Heart right ventricle (tissue), 16 donors: ENCODE measurements at regions not wholly inside any gene's neighbourhood (a gene's known extent, or its start where the extent isn't known, plus 50 kb on each side); places are given as distances from the start of the nearest gene placed in this dataset.

Experiments
- ATAC-seq, 8 donors: fragments of 200-7000 bp; cut with Tn5 transposase; one replicate each; pipeline ENCODE4 v1.9.1; 2020; ENCODE audit warnings: mild to moderate bottlenecking in 8 of 8, moderate library complexity in 8 of 8, moderate number of reproducible peaks in 1 of 8
- DNase-seq, 2 donors: peaks; one replicate each; pipeline ENCODE4 v3.0.0-alpha.2; 2020
- H3K27ac ChIP-seq, 10 donors: fragments of 200-600 bp; sonication (generic) in 2 of 10; one replicate each; pipeline versions ENCODE4 v1.5.0 to v1.8.0; 2020 to 2022; ENCODE audit warnings: mild to moderate bottlenecking in 3 of 10
- H3K27me3 ChIP-seq, 7 donors: fragments of 200-600 bp; one replicate each; pipeline ENCODE4 v1.8.0; 2021 to 2022; ENCODE audit warnings: mild to moderate bottlenecking in 2 of 7
- H3K36me3 ChIP-seq, 9 donors: fragments of 200-600 bp; sonication (generic) in 1 of 9; one replicate each; pipeline versions ENCODE4 v1.5.0 to v1.8.0; 2020 to 2022; ENCODE audit warnings: mild to moderate bottlenecking in 2 of 9
- H3K4me1 ChIP-seq, 9 donors: fragments of 200-600 bp; sonication (generic) in 1 of 9; one replicate each; pipeline versions ENCODE4 v1.5.0 to v1.8.0; 2020 to 2022; ENCODE audit warnings: mild to moderate bottlenecking in 4 of 9
- H3K4me3 ChIP-seq, 10 donors: fragments of 200-600 bp; sonication (generic) in 2 of 10; one replicate each; pipeline versions ENCODE4 v1.5.0 to v1.8.0; 2020 to 2022; ENCODE audit warnings: mild to moderate bottlenecking in 7 of 10, moderate library complexity in 2 of 10
- H3K9me3 ChIP-seq, 11 donors: fragments of 200-600 bp in 10 of 11; sonication (generic) in 2 of 11; one replicate each; pipeline versions ENCODE4 v1.5.0 to v1.8.0; 2013 to 2022; ENCODE audit warnings: mild to moderate bottlenecking in 2 of 11, control low read depth in 1 of 11, moderate library complexity in 1 of 11
- CTCF ChIP-seq, 9 donors: fragments of 200-600 bp; sonication (generic) in 2 of 9; IDR thresholded peaks; one replicate each; pipeline versions ENCODE4 v1.5.0 to v1.8.0; 2021 to 2022; ENCODE audit warnings: antibody characterized with exemption in 9 of 9, mild to moderate bottlenecking in 5 of 9, moderate library complexity in 1 of 9
- WGBS, 2 donors: extraction: QIAGEN DNeasy Blood & Tissue Kit; methylation state at CpG; one replicate each; pipeline ENCODE4 v1.1.7; 2013; ENCODE audit warnings: inconsistent platforms in 1 of 2; 5-methylcytosine and 5-hydroxymethylcytosine counted together
- intact Hi-C, 10 donors: fragments of 100-400 bp; cut with DNase I; formaldehyde crosslinking; loops; one replicate each; pipeline versions ENCODE4 v1.11.1 to v1.14.2; 2022
- donor health status: Arrhythmogenic right ventricular cardiomyopathy.
- donor health status: ischemic (EF 13 %, LVEDD 7.1; RV severe dilation, severe dysfunction).
- donor health status: healthy with polysubstance abuse.
- donor health status: DM: no; HTN: yes; CAD: no.
- donor health status: DM: no; HTN: no; CAD: no.
- donor health status: ischemic (EF 25% LVEDD 6.9; RV normal size, moderate dysfunction).
- donor health status: ischemic (EF 25% LVEDD 5.7; RV mildly dilated, moderate dysfunction).
- donor health status: healthy.
- donor health status: DM: yes; HTN: yes; CAD: no.
- donor health status: Ischemic cardiomyopathy.
- donor health status: ischemic (EF 35%, LVEDD 5.7; RV mildly dilated, moderate dysfunction).
- donor health status: nonischemic (EF 11% LVEDD 7.7; RV severe dilation, severe dysfunction).
- donor health status: DM: yes; HTN: yes; CAD: no.
- donor health status: PGD.
- donor health status: ischemic (EF 29% LVEDD 5.4; RV normal size, mild dysfunction).
- donor health status: nonischemic (EF 23%, LVEDD 6.1; RV moderate dilation, normal function).

GRCh38 chr4:24674279-24674678, 89.9 kb upstream of the DHX15 start:
- DNase-seq (no peak), ATAC-seq (no peak)
- 86 to 87% methylated on average over 2 of the region's 2 CpGs for WGBS, 2 donors
- Histone ChIP-seq H3K27me3 (peaks cover 0 to 4% (median 0%) of the 10 kb centered on the region in 7 donors), H3K4me1 (peaks cover 0 to 3% (median 0%) of the 10 kb centered on the region in 9 donors), H3K9me3 (peaks cover 0 to 3% (median 0%) of the 10 kb centered on the region in 11 donors), H3K4me3 (no peak overlapping the region), H3K36me3 (no peaks in the 10 kb centered on the region), H3K27ac (no peak overlapping the region)
- TF ChIP-seq CTCF (IDR thresholded peaks at IDR 0.05): no peak
- intact Hi-C loops: no loop called here

- no peak overlapping the region for H3K27ac ChIP-seq
- no peaks in the 10 kb centered on the region for H3K36me3 ChIP-seq
- DNase-seq (no peak), ATAC-seq (no peak)
- H3K4me3 ChIP-seq: no peak overlapping the region
- no peaks in the 10 kb centered on the region for H3K4me1 ChIP-seq
- peaks cover 0 to 3% (median 0%) of the 10 kb centered on the region in 11 donors for H3K9me3 ChIP-seq
- H3K27me3 ChIP-seq: peaks cover 0 to 7% (median 0%) of the 10 kb centered on the region in 7 donors
- WGBS, 2 donors: 71 to 72% methylated on average over 2 of the region's 2 CpGs
- intact Hi-C loops: no loop called here
- TF ChIP-seq CTCF (IDR thresholded peaks at IDR 0.05): no peak
These were observed 91.5 kb upstream of the DHX15 start for GRCh38 chr4:24675721-24676389.

- peaks cover 0 to 7% (median 0%) of the 10 kb centered on the region in 7 donors for H3K27me3 ChIP-seq
- no peaks in the 10 kb centered on the region for H3K4me1 ChIP-seq
- TF ChIP-seq CTCF (IDR thresholded peaks at IDR 0.05): no peak
- no peaks in the 10 kb centered on the region for H3K36me3 ChIP-seq
- H3K9me3 ChIP-seq: peaks cover 0 to 3% (median 0%) of the 10 kb centered on the region in 11 donors
- intact Hi-C loops: no loop called here
- no peak for ATAC-seq
- DNase-seq: no peak
- WGBS, 2 donors: 64 to 71% methylated on average over 4 of the region's 4 CpGs
- no peak overlapping the region for H3K27ac ChIP-seq
- no peak overlapping the region for H3K4me3 ChIP-seq
These were observed 93.6 kb upstream of the DHX15 start for GRCh38 chr4:24677909-24678308.

GRCh38 chr4:24680746-24681448, 96.5 kb upstream of the DHX15 start:
- ATAC-seq (no peak), DNase-seq (no peak)
- no peak overlapping the region for H3K27ac ChIP-seq
- WGBS, 2 donors: 54 to 73% methylated on average over 9 of the region's 9 CpGs
- H3K4me1 ChIP-seq: no peaks in the 10 kb centered on the region
- H3K9me3 ChIP-seq: peaks cover 0 to 2% (median 0%) of the 10 kb centered on the region in 11 donors
- H3K36me3 ChIP-seq: no peaks in the 10 kb centered on the region
- TF ChIP-seq CTCF (IDR thresholded peaks at IDR 0.05): no peak
- intact Hi-C loops: loop anchor here in 3 of 10 donors (10.0 kb wide), 2 partner anchors 186 to 196 kb away; no protein-coding TSS in a partner anchor
- H3K4me3 ChIP-seq: no peak overlapping the region
- peaks cover 0 to 7% (median 0%) of the 10 kb centered on the region in 7 donors for H3K27me3 ChIP-seq
